ENCODE measurements at regions not wholly inside any gene's neighbourhood (a gene's known extent, or its start where the extent isn't known, plus 50 kb on each side); places are given as distances from the start of the nearest gene placed in this dataset.

DNA sequence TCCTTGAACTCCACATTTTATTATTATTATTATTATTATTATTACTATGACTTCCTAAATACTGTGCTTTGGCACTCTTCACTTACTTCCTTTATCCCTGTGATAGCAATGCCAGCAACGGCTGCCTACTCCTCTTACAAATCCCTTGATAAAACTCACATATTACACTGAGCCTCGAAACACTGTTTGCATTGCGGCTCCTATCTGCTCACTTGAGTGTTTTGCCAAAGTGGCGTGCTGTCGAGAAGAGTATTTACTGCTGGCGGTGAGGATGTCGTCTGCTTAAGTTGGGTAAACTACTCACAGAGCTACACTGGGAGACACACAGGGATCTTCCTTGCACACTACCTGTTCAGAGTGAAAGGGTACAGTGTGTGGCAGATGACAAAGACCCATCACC is 143.4 kb upstream of the VCX3A start:
- TF ChIP-seq, protein P1, sequence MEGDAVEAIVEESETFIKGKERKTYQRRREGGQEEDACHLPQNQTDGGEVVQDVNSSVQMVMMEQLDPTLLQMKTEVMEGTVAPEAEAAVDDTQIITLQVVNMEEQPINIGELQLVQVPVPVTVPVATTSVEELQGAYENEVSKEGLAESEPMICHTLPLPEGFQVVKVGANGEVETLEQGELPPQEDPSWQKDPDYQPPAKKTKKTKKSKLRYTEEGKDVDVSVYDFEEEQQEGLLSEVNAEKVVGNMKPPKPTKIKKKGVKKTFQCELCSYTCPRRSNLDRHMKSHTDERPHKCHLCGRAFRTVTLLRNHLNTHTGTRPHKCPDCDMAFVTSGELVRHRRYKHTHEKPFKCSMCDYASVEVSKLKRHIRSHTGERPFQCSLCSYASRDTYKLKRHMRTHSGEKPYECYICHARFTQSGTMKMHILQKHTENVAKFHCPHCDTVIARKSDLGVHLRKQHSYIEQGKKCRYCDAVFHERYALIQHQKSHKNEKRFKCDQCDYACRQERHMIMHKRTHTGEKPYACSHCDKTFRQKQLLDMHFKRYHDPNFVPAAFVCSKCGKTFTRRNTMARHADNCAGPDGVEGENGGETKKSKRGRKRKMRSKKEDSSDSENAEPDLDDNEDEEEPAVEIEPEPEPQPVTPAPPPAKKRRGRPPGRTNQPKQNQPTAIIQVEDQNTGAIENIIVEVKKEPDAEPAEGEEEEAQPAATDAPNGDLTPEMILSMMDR (IDR thresholded peaks at IDR 0.05) = no peak
- TF ChIP-seq POLR2A (IDR thresholded peaks at IDR 0.05) = no peak

Measured in testis (tissue), 2 donors.